ENCODE measurements at regions not wholly inside any gene's neighbourhood (a gene's known extent, or its start where the extent isn't known, plus 50 kb on each side); places are given as distances from the start of the nearest gene placed in this dataset.

DNA sequence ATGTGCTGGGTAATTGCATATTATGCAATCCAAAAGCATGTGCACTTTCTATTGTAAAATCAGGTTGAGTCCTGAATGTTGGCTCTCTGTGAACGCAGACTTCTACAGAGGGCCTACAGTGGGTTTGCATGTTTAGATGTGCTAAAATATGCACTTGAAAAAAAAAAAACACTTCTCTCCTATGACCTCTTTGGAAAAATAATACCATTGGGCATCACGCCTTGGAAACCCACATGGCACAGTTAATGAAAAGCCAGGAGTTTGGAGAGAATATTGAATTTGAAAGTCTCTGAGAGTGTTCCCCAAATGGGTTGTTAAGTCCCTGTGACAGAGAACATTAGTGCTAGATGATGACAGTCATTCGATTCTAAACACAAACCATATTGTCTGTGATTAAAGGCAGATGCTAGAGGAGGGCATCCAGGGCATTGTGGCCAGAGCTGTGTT is 710.4 kb upstream of the PIK3C3 start (continued):
- TF ChIP-seq REST (IDR thresholded peaks at IDR 0.05; ENCODE audit: unreplicated experiment), result no peak
- TF ChIP-seq CREB1 (CRISPR knock-in tag; IDR thresholded peaks at IDR 0.05; ENCODE audit: low read depth), result no peak
- no peak for TF ChIP-seq NANOG (IDR thresholded peaks at IDR 0.05; ENCODE audit: borderline replicate concordance)
- no peak for TF ChIP-seq JUNB (IDR thresholded peaks at IDR 0.05; ENCODE audit: unreplicated experiment)
- TF ChIP-seq, protein P1, sequence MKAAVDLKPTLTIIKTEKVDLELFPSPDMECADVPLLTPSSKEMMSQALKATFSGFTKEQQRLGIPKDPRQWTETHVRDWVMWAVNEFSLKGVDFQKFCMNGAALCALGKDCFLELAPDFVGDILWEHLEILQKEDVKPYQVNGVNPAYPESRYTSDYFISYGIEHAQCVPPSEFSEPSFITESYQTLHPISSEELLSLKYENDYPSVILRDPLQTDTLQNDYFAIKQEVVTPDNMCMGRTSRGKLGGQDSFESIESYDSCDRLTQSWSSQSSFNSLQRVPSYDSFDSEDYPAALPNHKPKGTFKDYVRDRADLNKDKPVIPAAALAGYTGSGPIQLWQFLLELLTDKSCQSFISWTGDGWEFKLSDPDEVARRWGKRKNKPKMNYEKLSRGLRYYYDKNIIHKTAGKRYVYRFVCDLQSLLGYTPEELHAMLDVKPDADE (IDR thresholded peaks at IDR 0.05), result no peak
- TF ChIP-seq EZH2 (IDR thresholded peaks at IDR 0.05; ENCODE audit: low read depth, unreplicated experiment), result no peak
- no peak for TF ChIP-seq POLR2AphosphoS5 (IDR thresholded peaks at IDR 0.05; ENCODE audit: low read depth)

GRCh38 chr18:41237317-41237716 is 717.7 kb upstream of the PIK3C3 start:
- no peaks in the 10 kb centered on the region for H3K4me1 Mint-ChIP-seq
- peaks cover 3% of the 10 kb centered on the region for H3K9me3 Mint-ChIP-seq
- no peaks in the 10 kb centered on the region for H3K27me3 Mint-ChIP-seq (ENCODE audit: insufficient read depth, low read depth, poor library complexity)

More at GRCh38 chr18:41237317-41237716, 717.7 kb upstream of the PIK3C3 start:
- H2AFZ ChIP-seq, result no peak overlapping the region
- no peaks in the 10 kb centered on the region for H3K36me3 ChIP-seq (ENCODE audit: insufficient read depth)
- Mint-ChIP-seq H3K36me3 (ENCODE audit: low read depth) (no peaks in the 10 kb centered on the region), H3K4me3 (no peak overlapping the region), H3K27ac (no peak overlapping the region)
- H3F3A ChIP-seq (replicated peaks; ENCODE audit: low read depth), result no peaks in the 10 kb centered on the region
- no peaks in the 10 kb centered on the region; the same call in 1 of the 2 replicates for H3K9me2 ChIP-seq (ENCODE audit: insufficient read depth)
- no peak overlapping the region for H3K4me3 ChIP-seq
- DNase-seq (ENCODE audit: low spot score) (no peak), ATAC-seq (no peak)
- no peaks in the 10 kb centered on the region for H4K20me1 ChIP-seq (replicated peaks; ENCODE audit: insufficient read depth)
- H3K79me2 ChIP-seq (replicated peaks; ENCODE audit: insufficient read depth), result no peaks in the 10 kb centered on the region
- TF ChIP-seq, protein P2, sequence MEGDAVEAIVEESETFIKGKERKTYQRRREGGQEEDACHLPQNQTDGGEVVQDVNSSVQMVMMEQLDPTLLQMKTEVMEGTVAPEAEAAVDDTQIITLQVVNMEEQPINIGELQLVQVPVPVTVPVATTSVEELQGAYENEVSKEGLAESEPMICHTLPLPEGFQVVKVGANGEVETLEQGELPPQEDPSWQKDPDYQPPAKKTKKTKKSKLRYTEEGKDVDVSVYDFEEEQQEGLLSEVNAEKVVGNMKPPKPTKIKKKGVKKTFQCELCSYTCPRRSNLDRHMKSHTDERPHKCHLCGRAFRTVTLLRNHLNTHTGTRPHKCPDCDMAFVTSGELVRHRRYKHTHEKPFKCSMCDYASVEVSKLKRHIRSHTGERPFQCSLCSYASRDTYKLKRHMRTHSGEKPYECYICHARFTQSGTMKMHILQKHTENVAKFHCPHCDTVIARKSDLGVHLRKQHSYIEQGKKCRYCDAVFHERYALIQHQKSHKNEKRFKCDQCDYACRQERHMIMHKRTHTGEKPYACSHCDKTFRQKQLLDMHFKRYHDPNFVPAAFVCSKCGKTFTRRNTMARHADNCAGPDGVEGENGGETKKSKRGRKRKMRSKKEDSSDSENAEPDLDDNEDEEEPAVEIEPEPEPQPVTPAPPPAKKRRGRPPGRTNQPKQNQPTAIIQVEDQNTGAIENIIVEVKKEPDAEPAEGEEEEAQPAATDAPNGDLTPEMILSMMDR (conservative IDR thresholded peaks at IDR 0.05; ENCODE audit: low read depth in 2 of 2), result no peak
- no peak for TF ChIP-seq JUNB (IDR thresholded peaks at IDR 0.05; ENCODE audit: unreplicated experiment)
- TF ChIP-seq, protein P1 (IDR thresholded peaks at IDR 0.05), result no peak
- H3K4me2 ChIP-seq, result no peak overlapping the region
- no peak overlapping the region for H3K27ac ChIP-seq (ENCODE audit: low read depth)
- no peaks in the 10 kb centered on the region for H3K4me1 ChIP-seq (ENCODE audit: insufficient read depth)
- no peaks in the 10 kb centered on the region for H3K27me3 ChIP-seq (ENCODE audit: insufficient read depth)

Measured in GM23338 (cell line).